ENCODE measurements at regions not wholly inside any gene's neighbourhood (a gene's known extent, or its start where the extent isn't known, plus 50 kb on each side); places are given as distances from the start of the nearest gene placed in this dataset.

DNA sequence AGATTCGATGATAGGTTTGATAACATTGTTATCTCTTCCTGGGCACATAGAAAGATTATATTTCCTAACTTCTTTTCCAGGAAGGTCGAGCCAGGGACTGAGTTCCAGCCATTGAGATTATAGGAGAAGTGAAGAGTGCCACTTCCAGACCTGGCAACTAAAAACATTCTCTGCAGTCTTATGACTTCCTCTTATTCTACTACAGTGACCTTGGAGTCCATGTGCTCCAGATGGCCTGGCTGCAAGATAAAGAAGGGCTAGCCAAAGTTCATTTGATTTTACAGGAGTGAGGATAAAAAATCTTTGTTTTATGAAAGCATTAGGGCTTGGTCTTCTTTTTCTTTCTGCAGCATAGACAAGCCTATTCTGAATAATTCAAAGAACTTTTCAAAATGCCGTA, 363.0 kb downstream of the FSIP2 start:
- Histone ChIP-seq H3K79me2 (ENCODE audit: low read length) (no peaks in the 10 kb centered on the region), H3K4me3 (ENCODE audit: low read length) (no peak overlapping the region), H2AFZ (ENCODE audit: low read length) (no peak overlapping the region), H3K36me3 (ENCODE audit: low read depth, low read length) (no peaks in the 10 kb centered on the region), H3K9me3 (ENCODE audit: low read length) (no peaks in the 10 kb centered on the region), H3K9me2 (replicated peaks; ENCODE audit: low read length) (no peaks in the 10 kb centered on the region), H3K4me1 (ENCODE audit: insufficient read depth, low read length) (no peaks in the 10 kb centered on the region), H3F3A (ENCODE audit: low read length, unreplicated experiment) (no peaks in the 10 kb centered on the region), H3K27ac (ENCODE audit: low read length) (no peak overlapping the region), H3K27me3 (ENCODE audit: low read length) (no peaks in the 10 kb centered on the region), H3K4me2 (ENCODE audit: low read length) (no peak overlapping the region), H3K9ac (ENCODE audit: low read length) (no peak overlapping the region), H4K20me1 (ENCODE audit: low read length) (no peaks in the 10 kb centered on the region)
- ChIA-PET POLR2A (ENCODE audit: unreplicated experiment) (no interaction called here), CTCF (no interaction called here)
- intact Hi-C loops (cut with micrococcal nuclease) = no loop called here
- ATAC-seq (no peak), DNase-seq (no peak)
- no peak for TF ChIP-seq EZH2 (IDR thresholded peaks at IDR 0.05; ENCODE audit: low read length, unreplicated experiment)
- TF ChIP-seq EZH2phosphoT487 (IDR thresholded peaks at IDR 0.05; ENCODE audit: borderline replicate concordance, low read length) = no peak
- TF ChIP-seq, protein P1, sequence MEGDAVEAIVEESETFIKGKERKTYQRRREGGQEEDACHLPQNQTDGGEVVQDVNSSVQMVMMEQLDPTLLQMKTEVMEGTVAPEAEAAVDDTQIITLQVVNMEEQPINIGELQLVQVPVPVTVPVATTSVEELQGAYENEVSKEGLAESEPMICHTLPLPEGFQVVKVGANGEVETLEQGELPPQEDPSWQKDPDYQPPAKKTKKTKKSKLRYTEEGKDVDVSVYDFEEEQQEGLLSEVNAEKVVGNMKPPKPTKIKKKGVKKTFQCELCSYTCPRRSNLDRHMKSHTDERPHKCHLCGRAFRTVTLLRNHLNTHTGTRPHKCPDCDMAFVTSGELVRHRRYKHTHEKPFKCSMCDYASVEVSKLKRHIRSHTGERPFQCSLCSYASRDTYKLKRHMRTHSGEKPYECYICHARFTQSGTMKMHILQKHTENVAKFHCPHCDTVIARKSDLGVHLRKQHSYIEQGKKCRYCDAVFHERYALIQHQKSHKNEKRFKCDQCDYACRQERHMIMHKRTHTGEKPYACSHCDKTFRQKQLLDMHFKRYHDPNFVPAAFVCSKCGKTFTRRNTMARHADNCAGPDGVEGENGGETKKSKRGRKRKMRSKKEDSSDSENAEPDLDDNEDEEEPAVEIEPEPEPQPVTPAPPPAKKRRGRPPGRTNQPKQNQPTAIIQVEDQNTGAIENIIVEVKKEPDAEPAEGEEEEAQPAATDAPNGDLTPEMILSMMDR (conservative IDR thresholded peaks at IDR 0.05; ENCODE audit: low read depth, low read length) = no peak
- no TSS peak for BruUV-seq (replicated peaks)

DNA sequence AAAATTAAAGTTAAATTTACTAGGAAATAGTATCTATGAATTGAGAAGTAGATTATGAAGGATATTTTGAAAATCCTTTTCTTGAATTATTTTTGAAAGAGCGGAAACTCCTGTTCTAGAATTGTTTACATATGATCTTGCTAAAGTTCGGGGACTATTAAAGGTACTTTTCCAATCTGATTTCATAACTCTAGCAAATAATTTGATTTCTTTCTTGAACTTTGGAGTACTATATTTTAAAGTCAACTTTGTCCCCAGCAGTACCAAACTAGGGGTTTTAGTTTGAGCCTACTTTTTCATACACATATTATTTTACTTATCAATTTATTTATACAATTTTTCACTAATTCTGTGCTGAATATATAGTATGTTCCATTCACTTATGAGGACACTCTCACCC, 364.7 kb downstream of the FSIP2 start:
- Histone ChIP-seq H3K27me3 (ENCODE audit: low read length) (no peaks in the 10 kb centered on the region), H3F3A (ENCODE audit: low read length, unreplicated experiment) (no peaks in the 10 kb centered on the region), H3K9me3 (ENCODE audit: low read length) (no peaks in the 10 kb centered on the region), H3K4me3 (ENCODE audit: low read length) (no peak overlapping the region), H2AFZ (ENCODE audit: low read length) (no peak overlapping the region), H3K36me3 (ENCODE audit: low read depth, low read length) (no peaks in the 10 kb centered on the region), H3K9ac (ENCODE audit: low read length) (no peak overlapping the region), H3K79me2 (ENCODE audit: low read length) (no peaks in the 10 kb centered on the region), H3K9me2 (replicated peaks; ENCODE audit: low read length) (no peaks in the 10 kb centered on the region), H3K4me2 (ENCODE audit: low read length) (no peak overlapping the region), H4K20me1 (ENCODE audit: low read length) (no peaks in the 10 kb centered on the region), H3K27ac (ENCODE audit: low read length) (no peak overlapping the region), H3K4me1 (ENCODE audit: insufficient read depth, low read length) (no peaks in the 10 kb centered on the region)
- ATAC-seq (no peak), DNase-seq (no peak)
- TF ChIP-seq EZH2phosphoT487 (IDR thresholded peaks at IDR 0.05; ENCODE audit: borderline replicate concordance, low read length) = no peak
- no peak for TF ChIP-seq EZH2 (IDR thresholded peaks at IDR 0.05; ENCODE audit: low read length, unreplicated experiment)
- TF ChIP-seq, protein P1 (conservative IDR thresholded peaks at IDR 0.05; ENCODE audit: low read depth, low read length) = no peak
- ChIA-PET CTCF (no interaction called here), POLR2A (ENCODE audit: unreplicated experiment) (no interaction called here)
- intact Hi-C loops (cut with micrococcal nuclease) = no loop called here
- BruUV-seq (replicated peaks) = no TSS peak

- no TSS peak for BruUV-seq (replicated peaks)
- intact Hi-C loops (cut with micrococcal nuclease) = no loop called here
- no peak overlapping the region for H3K27ac ChIP-seq (ENCODE audit: low read length)
- H2AFZ ChIP-seq (ENCODE audit: low read length) = no peak overlapping the region
- no peak overlapping the region for H3K4me3 ChIP-seq (ENCODE audit: low read length)
- no peaks in the 10 kb centered on the region for H3K79me2 ChIP-seq (ENCODE audit: low read length)
- H3K4me2 ChIP-seq (ENCODE audit: low read length) = no peak overlapping the region
- no peaks in the 10 kb centered on the region for H3K4me1 ChIP-seq (ENCODE audit: insufficient read depth, low read length)
- ChIA-PET CTCF (interaction anchor here (0.6 kb wide), 1 partner anchor 902 kb away, joined by 3 read pairs; no protein-coding TSS in a partner anchor), POLR2A (ENCODE audit: unreplicated experiment) (no interaction called here)
- H3K27me3 ChIP-seq (ENCODE audit: low read length) = no peaks in the 10 kb centered on the region
- ATAC-seq (no peak), DNase-seq (peak; percentile 22)
- no peaks in the 10 kb centered on the region for H3K36me3 ChIP-seq (ENCODE audit: low read depth, low read length)
- no peaks in the 10 kb centered on the region for H3F3A ChIP-seq (ENCODE audit: low read length, unreplicated experiment)
- H4K20me1 ChIP-seq (ENCODE audit: low read length) = no peaks in the 10 kb centered on the region
- H3K9ac ChIP-seq (ENCODE audit: low read length) = no peak overlapping the region
- H3K9me2 ChIP-seq (replicated peaks; ENCODE audit: low read length) = no peaks in the 10 kb centered on the region
- TF ChIP-seq, protein P1 (conservative IDR thresholded peaks at IDR 0.05; ENCODE audit: low read depth, low read length) = no peak
- TF ChIP-seq EZH2 (IDR thresholded peaks at IDR 0.05; ENCODE audit: low read length, unreplicated experiment) = no peak
- no peak for TF ChIP-seq EZH2phosphoT487 (IDR thresholded peaks at IDR 0.05; ENCODE audit: borderline replicate concordance, low read length)
- H3K9me3 ChIP-seq (ENCODE audit: low read length) = no peaks in the 10 kb centered on the region
These were observed 366.6 kb downstream of the FSIP2 start for GRCh38 chr2:186105016-186105724.

All from PC-3 (cell line).